Glomerular visceral epithelial cell (primary cell): ENCODE measurements at regions not wholly inside any gene's neighbourhood (a gene's known extent, or its start where the extent isn't known, plus 50 kb on each side); places are given as distances from the start of the nearest gene placed in this dataset.
"Not testable (repeated sequence)": the region's sequence is repeated elsewhere in the genome, so short reads cannot be mapped to it uniquely, and the experiment has no call there.

ENCODE experiments used
- DNase-seq: peaks from one replicate; pipeline ENCODE4 v3.0.0-alpha.2; 2016; ENCODE audit errors: extremely low spot score

DNA sequence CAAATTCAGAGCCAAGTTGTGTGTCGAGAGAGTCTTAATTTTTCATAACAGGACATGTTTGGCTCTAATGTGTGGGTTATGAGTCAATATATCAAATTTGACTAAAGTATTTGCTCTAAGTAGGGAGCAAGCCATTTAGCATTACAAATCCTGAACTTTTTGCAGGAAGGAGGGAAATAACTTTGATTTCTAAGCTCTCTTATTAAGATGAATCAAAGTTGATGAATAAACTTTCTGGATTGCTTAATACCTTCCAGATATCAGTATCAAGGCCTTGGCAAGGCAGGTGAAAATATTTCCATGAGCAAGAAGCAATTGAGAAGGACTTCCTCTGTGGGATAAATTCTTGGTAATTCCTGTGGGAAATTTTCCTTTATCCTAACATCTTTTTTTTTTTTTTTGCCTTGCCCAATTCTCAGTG, 258.8 kb downstream of the AHR start:
- DNase-seq, result no peak

DNA sequence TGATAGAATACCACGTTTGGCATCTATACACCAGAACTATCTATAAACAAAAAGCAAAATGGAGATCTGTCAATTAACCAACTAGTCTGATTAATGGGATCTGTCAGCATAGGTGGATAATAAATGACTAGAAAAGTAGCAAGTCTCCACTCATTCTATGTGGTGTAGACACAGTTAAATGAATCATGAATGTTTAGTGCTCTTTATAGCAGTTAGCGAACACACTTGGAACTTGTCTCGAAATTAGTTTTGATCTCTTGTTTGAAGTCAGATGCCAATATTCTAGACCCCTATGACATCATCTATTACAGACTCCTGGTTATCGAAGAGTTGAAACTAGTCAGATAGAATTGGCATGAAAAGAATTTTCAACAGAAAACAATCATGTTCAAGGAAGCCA, 259.7 kb downstream of the AHR start:
- no peak for DNase-seq

- DNase-seq, result no peak
Measured at GRCh38 chr7:17558558-17559332, 260.3 kb downstream of the AHR start.

GRCh38 chr7:17559388-17559787, 260.9 kb downstream of the AHR start:
- peak; percentile 16 for DNase-seq

DNA sequence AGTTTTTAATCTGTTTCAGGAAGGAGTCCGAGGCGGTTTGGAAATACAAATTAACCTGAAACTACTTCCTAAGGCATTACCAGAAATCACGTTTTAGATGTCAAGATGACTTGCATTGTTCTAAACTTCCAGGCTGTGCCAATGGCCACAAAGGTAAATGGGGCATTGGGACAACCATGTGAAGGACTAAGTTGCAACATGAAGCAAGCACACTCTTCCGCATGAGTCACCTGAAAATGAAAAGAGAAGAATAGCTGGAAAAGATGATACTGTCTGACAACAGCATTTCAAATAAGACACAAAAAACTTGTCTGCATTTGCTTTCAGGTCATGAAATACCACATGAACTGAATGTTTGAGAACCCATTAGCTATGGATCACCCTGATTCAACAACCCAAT, 262.1 kb downstream of the AHR start:
- no peak for DNase-seq

DNA sequence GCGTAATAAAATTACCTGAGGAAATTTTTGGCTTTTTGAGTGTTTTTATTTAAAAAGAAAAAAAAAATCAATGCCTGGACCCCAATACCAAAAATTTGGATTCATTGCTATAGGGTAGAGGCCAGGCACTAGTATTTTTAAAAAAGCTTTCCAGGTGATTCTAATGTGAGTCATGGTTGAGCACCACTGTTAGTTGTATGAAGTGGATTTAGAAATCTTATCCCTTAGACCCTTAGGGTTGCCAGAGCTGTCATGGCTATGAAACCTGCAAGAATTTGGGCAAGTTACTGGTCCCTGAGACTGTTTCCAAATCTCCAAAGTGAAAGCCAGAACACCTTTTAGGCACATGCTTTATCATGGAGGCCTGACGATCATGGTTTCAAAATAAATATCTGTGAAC, 262.5 kb downstream of the AHR start:
- DNase-seq, result no peak

- DNase-seq, result peak; percentile 53
Measured at GRCh38 chr7:17564678-17565212, 266.3 kb downstream of the AHR start.

DNA sequence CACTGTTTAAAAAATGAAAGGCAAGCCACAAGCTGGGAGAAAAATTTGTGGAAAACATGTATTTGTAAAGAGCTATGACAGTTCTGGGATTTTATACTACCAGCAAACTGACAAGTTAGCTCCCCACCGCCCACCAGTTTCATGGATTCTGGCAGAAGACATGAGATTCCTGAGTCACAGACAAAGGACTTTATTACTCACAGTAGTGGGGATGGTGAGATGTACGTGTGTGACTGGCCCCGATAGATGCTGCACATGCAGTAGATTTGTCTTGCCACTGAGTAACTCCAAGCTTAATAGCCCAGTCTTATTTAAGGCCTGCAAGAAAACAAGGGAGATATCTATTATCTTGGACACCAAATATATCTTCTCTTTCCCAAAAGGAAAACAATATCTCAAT, 281.7 kb downstream of the AHR start:
- DNase-seq, result peak; percentile 51

GRCh38 chr7:17580856-17581255, 282.4 kb downstream of the AHR start:
- no peak for DNase-seq

- no peak for DNase-seq
Measured at GRCh38 chr7:17581301-17581700, 282.8 kb downstream of the AHR start.

GRCh38 chr7:17582696-17583095, 284.2 kb downstream of the AHR start:
- DNase-seq, result not testable (repeated sequence)

DNA sequence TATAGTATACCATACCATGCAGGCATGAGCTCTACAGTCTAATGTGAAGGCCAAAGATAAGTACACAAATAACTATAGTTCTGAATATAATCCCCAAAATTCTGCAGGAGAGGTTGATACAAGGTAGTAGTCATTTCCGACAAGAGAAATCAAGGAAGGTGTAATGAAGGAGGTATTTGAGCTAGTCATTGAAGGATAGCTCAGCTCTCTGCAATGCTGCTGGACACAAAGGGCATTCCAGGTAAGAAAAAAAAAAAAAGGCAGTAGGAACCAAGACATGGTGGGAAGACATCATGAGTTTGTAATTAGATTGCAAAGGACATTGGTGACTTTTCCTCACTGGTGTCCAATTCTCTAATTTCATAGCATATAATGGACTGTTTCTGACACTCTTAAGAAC, 285.3 kb downstream of the AHR start:
- no peak for DNase-seq

GRCh38 chr7:17584822-17585221, 286.4 kb downstream of the AHR start:
- DNase-seq, result no peak

DNA sequence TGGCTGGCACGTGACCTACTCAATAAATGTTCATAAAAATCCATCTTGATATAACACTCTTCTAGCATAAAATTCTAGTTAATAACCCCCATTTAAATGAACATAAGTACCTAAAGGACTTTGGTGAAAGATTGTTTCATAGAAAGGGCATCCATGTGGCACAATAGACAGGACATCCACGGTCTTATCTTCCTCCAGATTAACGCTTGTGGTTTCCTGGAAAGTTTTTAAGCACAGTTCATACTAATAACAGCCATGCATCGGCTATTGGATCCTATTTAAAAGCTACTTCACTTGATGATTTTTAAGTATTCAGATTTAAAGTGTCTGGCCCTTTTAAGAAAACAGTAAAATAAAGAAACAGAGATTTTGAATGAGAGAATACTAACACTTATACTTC, 288.3 kb downstream of the AHR start:
- no peak for DNase-seq

- no peak for DNase-seq
Measured at GRCh38 chr7:17588730-17589129, 290.3 kb downstream of the AHR start.

DNA sequence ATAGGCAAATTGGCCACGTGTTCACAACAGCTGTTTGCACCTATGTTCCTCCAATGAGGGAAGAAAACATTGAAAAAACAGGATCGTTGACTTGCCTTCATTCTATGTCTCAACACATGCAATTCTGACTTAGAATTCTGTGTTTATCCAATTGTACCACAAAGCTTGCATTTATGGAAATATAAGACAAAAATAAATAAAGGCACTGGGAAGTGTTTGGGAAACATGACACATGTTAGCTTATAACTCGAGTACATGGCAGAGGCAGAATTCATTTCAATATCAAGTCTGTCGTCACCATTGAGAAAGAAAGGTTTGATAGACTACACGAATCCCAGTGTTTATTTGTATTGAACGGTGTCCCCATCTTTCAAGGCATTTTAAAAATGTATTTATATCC, 291.2 kb downstream of the AHR start:
- DNase-seq, result no peak

DNA sequence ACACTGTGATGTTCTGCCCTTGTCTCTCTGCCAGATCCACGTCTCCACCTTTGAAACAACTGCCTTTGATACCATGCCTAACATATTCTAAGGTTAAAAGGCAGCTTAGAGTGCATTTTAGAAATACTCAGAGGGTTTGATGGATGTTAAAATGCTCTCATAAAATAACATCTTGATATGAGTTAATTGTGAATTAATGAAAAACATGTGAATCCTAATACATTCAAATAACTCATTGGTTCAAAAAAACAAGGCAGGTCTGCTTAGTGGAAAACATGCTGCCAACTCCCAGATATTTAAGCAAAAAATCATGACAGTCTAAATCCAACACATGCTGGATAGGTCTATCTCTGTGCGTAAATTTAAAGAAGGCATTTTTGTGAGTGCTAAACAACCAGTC, 291.8 kb downstream of the AHR start:
- DNase-seq, result no peak

GRCh38 chr7:17593819-17594419, 295.5 kb downstream of the AHR start:
- DNase-seq, result no peak

GRCh38 chr7:17595546-17595945, 297.1 kb downstream of the AHR start:
- no peak for DNase-seq

DNA sequence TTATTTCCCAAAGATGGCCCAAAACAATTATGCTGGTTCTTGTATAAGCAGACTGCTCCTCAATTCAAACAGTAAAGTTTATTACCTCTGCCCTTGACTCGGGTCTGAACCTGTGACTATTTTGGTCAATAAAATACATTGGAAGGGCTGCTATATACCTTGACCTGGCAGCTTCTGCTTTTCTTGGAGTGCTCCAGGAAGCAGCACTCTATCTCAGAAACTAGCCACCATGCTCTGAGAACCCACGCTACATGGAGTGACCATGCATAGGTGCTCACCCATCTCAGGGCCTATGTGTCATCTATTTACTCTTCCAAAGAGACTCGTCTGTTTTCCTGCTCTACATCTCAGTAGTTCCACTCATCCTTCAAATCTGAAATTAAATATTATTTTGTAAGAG, 299.9 kb downstream of the AHR start:
- DNase-seq, result no peak

DNA sequence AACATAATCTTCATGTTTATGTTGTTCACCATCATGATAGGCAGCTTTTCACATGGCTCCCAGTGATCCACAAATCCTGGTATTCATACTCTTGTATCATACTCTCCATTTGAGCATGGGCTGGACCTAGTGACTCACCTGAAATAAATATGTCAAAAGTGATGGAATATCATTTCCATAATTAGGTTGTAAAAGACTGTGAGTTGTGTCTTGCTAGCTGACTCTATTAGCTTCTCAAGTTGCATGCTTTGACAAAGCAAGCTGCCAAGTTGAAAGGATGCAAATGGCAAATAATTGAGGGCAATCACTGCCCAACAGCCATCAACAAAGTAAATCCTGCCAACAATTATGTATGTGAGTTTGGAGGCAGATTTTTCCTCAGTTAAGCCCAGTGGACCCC, 300.4 kb downstream of the AHR start:
- no peak for DNase-seq

GRCh38 chr7:17599733-17600339, 301.4 kb downstream of the AHR start:
- DNase-seq, result no peak

- DNase-seq, result peak; percentile 86
Measured at GRCh38 chr7:17600340-17600752, 301.9 kb downstream of the AHR start.
